Medulla oblongata (tissue), 1 donor: ENCODE measurements at regions not wholly inside any gene's neighbourhood (a gene's known extent, or its start where the extent isn't known, plus 50 kb on each side); places are given as distances from the start of the nearest gene placed in this dataset.
A peak's percentile ranks its signal among the peaks of the same experiment; 100 is the strongest.
"Not testable (repeated sequence)": the region's sequence is repeated elsewhere in the genome, so short reads cannot be mapped to it uniquely, and the experiment has no call there.

Experiments
- DNase-seq: peaks from one replicate; pipeline ENCODE4 v3.0.0-alpha.2; 2015; ENCODE audit errors: extremely low spot score

- DNase-seq, result not testable (repeated sequence)
Observed at GRCh38 chr9:124177522-124177921, 80.2 kb upstream of the NEK6 start.

- DNase-seq, result no peak
Observed at GRCh38 chr9:124179196-124180071, 78.3 kb upstream of the NEK6 start.

GRCh38 chr9:124180557-124180956, 77.2 kb upstream of the NEK6 start:
- DNase-seq, result peak; percentile 58

- DNase-seq, result no peak
Observed at GRCh38 chr9:124182741-124183140, 75.0 kb upstream of the NEK6 start.

GRCh38 chr9:124183772-124184171, 74.0 kb upstream of the NEK6 start:
- DNase-seq, result no peak

- DNase-seq, result no peak
Observed at GRCh38 chr9:124185413-124185812, 72.3 kb upstream of the NEK6 start.

GRCh38 chr9:124187311-124187710, 70.4 kb upstream of the NEK6 start:
- DNase-seq, result no peak

- DNase-seq, result no peak
Observed at GRCh38 chr9:124188331-124189110, 69.2 kb upstream of the NEK6 start.

- peak; percentile 98 for DNase-seq
Observed at GRCh38 chr9:124190761-124191160, 67.0 kb upstream of the NEK6 start.

GRCh38 chr9:124191691-124192395, 65.9 kb upstream of the NEK6 start:
- DNase-seq, result no peak

- DNase-seq, result no peak
Observed at GRCh38 chr9:124196814-124197176, 61.0 kb upstream of the NEK6 start.

GRCh38 chr9:124197177-124198095, 60.3 kb upstream of the NEK6 start:
- peak; percentile 85 for DNase-seq

GRCh38 chr9:124198331-124198730, 59.4 kb upstream of the NEK6 start:
- no peak for DNase-seq

GRCh38 chr9:124198948-124199347, 58.8 kb upstream of the NEK6 start:
- DNase-seq, result no peak

GRCh38 chr9:124199474-124199873, 58.3 kb upstream of the NEK6 start:
- no peak for DNase-seq

- peak; percentile 82 for DNase-seq
Observed at GRCh38 chr9:124202447-124202971, 55.2 kb upstream of the NEK6 start.

GRCh38 chr9:124205686-124206352, 51.9 kb upstream of the NEK6 start:
- DNase-seq, result no peak

GRCh38 chr9:124206391-124206790, 51.4 kb upstream of the NEK6 start:
- DNase-seq, result no peak
